Lung (tissue), 11 donors: ENCODE measurements at regions not wholly inside any gene's neighbourhood (a gene's known extent, or its start where the extent isn't known, plus 50 kb on each side); places are given as distances from the start of the nearest gene placed in this dataset.
"Not testable (repeated sequence)": the region's sequence is repeated elsewhere in the genome, so short reads cannot be mapped to it uniquely, and the experiment has no call there.

Experiments used
- ATAC-seq: fragments of 200-7000 bp; cut with Tn5 transposase; one replicate; pipeline ENCODE4 v1.9.1; 2020; ENCODE audit warnings: moderate number of reproducible peaks; ENCODE audit not compliant: insufficient read depth, low FRiP score
- DNase-seq, 3 donors: peaks; one replicate each; pipeline ENCODE4 v3.0.0-alpha.2; 2013 to 2017
- H3K27ac ChIP-seq, 2 donors: one replicate each; pipeline ENCODE4 v1.5.1; 2013; ENCODE audit warnings: mild to moderate bottlenecking in 2 of 2, moderate library complexity in 2 of 2, control low read depth in 1 of 2, inconsistent platforms in 1 of 2, low read depth in 1 of 2, low read length in 1 of 2
- H3K27me3 ChIP-seq, 3 donors: one replicate each; pipeline ENCODE4 v1.5.1; 2013; ENCODE audit warnings: low read length in 2 of 3; ENCODE audit not compliant: control insufficient read depth in 3 of 3, insufficient read depth in 3 of 3
- H3K36me3 ChIP-seq, 4 donors: one replicate each; pipeline ENCODE4 v1.5.1; 2013; ENCODE audit warnings: low read length in 4 of 4, mild to moderate bottlenecking in 1 of 4, moderate library complexity in 1 of 4; ENCODE audit not compliant: control insufficient read depth in 4 of 4, insufficient read depth in 4 of 4
- H3K4me1 ChIP-seq, 5 donors: one replicate each; pipeline ENCODE4 v1.5.1; 2013; ENCODE audit warnings: low read length in 5 of 5, mild to moderate bottlenecking in 2 of 5, moderate library complexity in 1 of 5; ENCODE audit not compliant: control insufficient read depth in 5 of 5, insufficient read depth in 5 of 5
- H3K4me3 ChIP-seq: one replicate; pipeline ENCODE4 v1.5.1; 2013; ENCODE audit warnings: mild to moderate bottlenecking, control low read depth, moderate library complexity
- H3K9ac ChIP-seq, 2 donors: one replicate each; pipeline ENCODE4 v1.5.1; 2013; ENCODE audit warnings: low read length in 2 of 2, control low read depth in 1 of 2; ENCODE audit not compliant: insufficient read depth in 1 of 2
- H3K9me3 ChIP-seq, 4 donors: one replicate each; pipeline ENCODE4 v1.5.1; 2013; ENCODE audit warnings: low read length in 3 of 4, mild to moderate bottlenecking in 1 of 4, moderate library complexity in 1 of 4; ENCODE audit not compliant: control insufficient read depth in 4 of 4, insufficient read depth in 3 of 4
- CTCF ChIP-seq: IDR thresholded peaks from 2 replicates; pipeline ENCODE4 v1.5.1; 2012; ENCODE audit warnings: mild to moderate bottlenecking; ENCODE audit errors: control extremely low read depth, extremely low read depth
- WGBS, 2 donors: extraction: QIAGEN DNeasy Blood & Tissue Kit; methylation state at CpG; one replicate each; pipeline ENCODE4 v1.1.7; 2013; 5-methylcytosine and 5-hydroxymethylcytosine counted together
- donor health status: control.
- donor health status: control.
- donor health status: Bipolar disorder and iron deficiency.
- donor health status: healthy.
- donor health status: DM: yes; HTN: yes; CAD: no.

GRCh38 chr3:138890555-138891187 is 55.9 kb upstream of the PIK3CB start:
- no peaks in the 10 kb centered on the region for H3K27me3 ChIP-seq
- no peaks in the 10 kb centered on the region for H3K36me3 ChIP-seq
- WGBS, 2 donors, result 62 to 63% methylated on average over 9 of the region's 9 CpGs
- DNase-seq, result no peak
- no peaks in the 10 kb centered on the region for H3K4me1 ChIP-seq
- H3K4me3 ChIP-seq, result no peak overlapping the region
- no peak overlapping the region for H3K27ac ChIP-seq
- H3K9ac ChIP-seq, result no peak overlapping the region
- no peak for TF ChIP-seq CTCF
- ATAC-seq, result peak; percentile 47
- no peaks in the 10 kb centered on the region for H3K9me3 ChIP-seq

GRCh38 chr3:138889792-138890191 is 55.1 kb upstream of the PIK3CB start:
- H3K9me3 ChIP-seq, result no peaks in the 10 kb centered on the region
- ATAC-seq (no peak), DNase-seq (no peak)
- 77 to 92% methylated on average over 3 of the region's 3 CpGs for WGBS, 2 donors
- H3K36me3 ChIP-seq, result no peaks in the 10 kb centered on the region
- no peak for TF ChIP-seq CTCF
- H3K27ac ChIP-seq, result no peak overlapping the region
- H3K4me1 ChIP-seq, result no peaks in the 10 kb centered on the region
- no peak overlapping the region for H3K4me3 ChIP-seq
- no peak overlapping the region for H3K9ac ChIP-seq
- H3K27me3 ChIP-seq, result no peaks in the 10 kb centered on the region

GRCh38 chr3:138888560-138888959 is 53.8 kb upstream of the PIK3CB start:
- H3K27ac ChIP-seq, result no peak overlapping the region
- no peak overlapping the region for H3K9ac ChIP-seq
- no peaks in the 10 kb centered on the region for H3K27me3 ChIP-seq
- WGBS, 2 donors, result 36 to 78% methylated on average over 2 of the region's 2 CpGs
- no peak for ATAC-seq
- H3K9me3 ChIP-seq, result no peaks in the 10 kb centered on the region
- H3K36me3 ChIP-seq, result no peaks in the 10 kb centered on the region
- DNase-seq, result no peak
- TF ChIP-seq CTCF, result no peak
- no peak overlapping the region for H3K4me3 ChIP-seq
- H3K4me1 ChIP-seq, result no peaks in the 10 kb centered on the region

- H3K36me3 ChIP-seq, H3K27ac ChIP-seq, H3K9ac ChIP-seq, H3K9me3 ChIP-seq, H3K4me3 ChIP-seq, ATAC-seq, DNase-seq, H3K27me3 ChIP-seq, H3K4me1 ChIP-seq: not testable (repeated sequence)
- 73 to 87% methylated on average over 5 of the region's 5 CpGs for WGBS, 2 donors
These were observed 51.4 kb upstream of the PIK3CB start for GRCh38 chr3:138886096-138886495.
